H1 (cell line): ENCODE measurements at regions not wholly inside any gene's neighbourhood (a gene's known extent, or its start where the extent isn't known, plus 50 kb on each side); places are given as distances from the start of the nearest gene placed in this dataset.

Source experiments
- CHD7 ChIP-seq: fragments of 300-600 bp; sonication (generic); IDR thresholded peaks from 2 replicates; pipeline ENCODE4 v1.7.1; 2012; ENCODE audit warnings: low read length, moderate library complexity, mild to moderate bottlenecking, inconsistent platforms; ENCODE audit not compliant: insufficient replicate concordance
- POU5F1 ChIP-seq: IDR thresholded peaks from 2 replicates; pipeline ENCODE4 v1.6.1; 2011; ENCODE audit warnings: low read depth, mild to moderate bottlenecking, low read length, moderate library complexity
- SP4 ChIP-seq: IDR thresholded peaks from 2 replicates; pipeline ENCODE4 v1.6.1; 2012; ENCODE audit warnings: low read length, inconsistent platforms
- TEAD4 ChIP-seq: IDR thresholded peaks from 2 replicates; pipeline ENCODE4 v1.6.1; 2012; ENCODE audit warnings: low read depth, low read length, inconsistent platforms, mixed read lengths

- TF ChIP-seq CHD7 (no peak), SP4 (no peak), POU5F1 (no peak), TEAD4 (no peak)
These were observed 1042.0 kb upstream of the B3GALT2 start (continued) for GRCh38 chr1:194228427-194228826.
